Uterus (tissue), 3 donors: ENCODE measurements at regions not wholly inside any gene's neighbourhood (a gene's known extent, or its start where the extent isn't known, plus 50 kb on each side); places are given as distances from the start of the nearest gene placed in this dataset.

Experiments
- DNase-seq, 2 donors: peaks; one replicate each; pipeline ENCODE4 v3.0.0-alpha.2; 2019 to 2020
- H3K27ac ChIP-seq, 2 donors: fragments of 200-600 bp; sonication (generic); 1 replicate in 1 of 2; 2 replicates in 1 of 2; pipeline ENCODE4 v1.5.1; 2016 to 2018
- H3K27me3 ChIP-seq, 2 donors: fragments of 200-600 bp; sonication (generic); one replicate each; pipeline ENCODE4 v1.5.1; 2018 to 2019; ENCODE audit warnings: control low read depth in 1 of 2
- H3K36me3 ChIP-seq, 2 donors: fragments of 200-600 bp; sonication (generic); one replicate each; pipeline ENCODE4 v1.5.1; 2019; ENCODE audit warnings: control low read depth in 1 of 2
- H3K4me1 ChIP-seq, 2 donors: fragments of 200-600 bp; sonication (generic); one replicate each; pipeline ENCODE4 v1.5.1; 2018 to 2019; ENCODE audit warnings: control low read depth in 1 of 2
- H3K4me3 ChIP-seq, 2 donors: fragments of 200-600 bp; sonication (generic); 1 replicate in 1 of 2; 2 replicates in 1 of 2; pipeline ENCODE4 v1.5.1; 2018 to 2019; ENCODE audit warnings: mild to moderate bottlenecking in 1 of 2
- H3K9me3 ChIP-seq, 2 donors: fragments of 200-600 bp; sonication (generic); one replicate each; pipeline ENCODE4 v1.5.1; 2019; ENCODE audit warnings: control low read depth in 1 of 2
- POLR2A ChIP-seq, 2 donors: fragments of 450-650 bp; IDR thresholded peaks; one replicate each; pipeline ENCODE4 v1.6.1; 2016; ENCODE audit warnings: antibody characterized with exemption in 2 of 2, mild to moderate bottlenecking in 1 of 2, moderate library complexity in 1 of 2
- intact Hi-C: fragments of 100-400 bp; cut with DNase I; formaldehyde crosslinking; loops from one replicate; pipeline ENCODE4 v1.15.1; 2023; ENCODE audit warnings: low total_unique reads
- TF ChIP-seq, protein P1 (sequence below), 4 experiments: fragments of 200-600 bp in 2 of 4; fragments of 450-650 bp in 2 of 4; sonication (generic) in 2 of 4; IDR thresholded peaks; one replicate each; pipeline ENCODE4 v1.5.1; 2016 to 2019; ENCODE audit warnings: antibody characterized with exemption in 4 of 4, mild to moderate bottlenecking in 2 of 4, moderate library complexity in 1 of 4
- donor health status: DM: yes; HTN: yes; CAD: no.

GRCh38 chr4:175271010-175271630 is 353.0 kb downstream of the ADAM29 start:
- intact Hi-C loops: no loop called here
- Histone ChIP-seq H3K27me3 (no peaks in the 10 kb centered on the region), H3K4me1 (no peaks in the 10 kb centered on the region), H3K9me3 (no peaks in the 10 kb centered on the region), H3K27ac (no peak overlapping the region), H3K36me3 (no peaks in the 10 kb centered on the region), H3K4me3 (no peak overlapping the region)
- DNase-seq: no peak
- TF ChIP-seq, protein P1, sequence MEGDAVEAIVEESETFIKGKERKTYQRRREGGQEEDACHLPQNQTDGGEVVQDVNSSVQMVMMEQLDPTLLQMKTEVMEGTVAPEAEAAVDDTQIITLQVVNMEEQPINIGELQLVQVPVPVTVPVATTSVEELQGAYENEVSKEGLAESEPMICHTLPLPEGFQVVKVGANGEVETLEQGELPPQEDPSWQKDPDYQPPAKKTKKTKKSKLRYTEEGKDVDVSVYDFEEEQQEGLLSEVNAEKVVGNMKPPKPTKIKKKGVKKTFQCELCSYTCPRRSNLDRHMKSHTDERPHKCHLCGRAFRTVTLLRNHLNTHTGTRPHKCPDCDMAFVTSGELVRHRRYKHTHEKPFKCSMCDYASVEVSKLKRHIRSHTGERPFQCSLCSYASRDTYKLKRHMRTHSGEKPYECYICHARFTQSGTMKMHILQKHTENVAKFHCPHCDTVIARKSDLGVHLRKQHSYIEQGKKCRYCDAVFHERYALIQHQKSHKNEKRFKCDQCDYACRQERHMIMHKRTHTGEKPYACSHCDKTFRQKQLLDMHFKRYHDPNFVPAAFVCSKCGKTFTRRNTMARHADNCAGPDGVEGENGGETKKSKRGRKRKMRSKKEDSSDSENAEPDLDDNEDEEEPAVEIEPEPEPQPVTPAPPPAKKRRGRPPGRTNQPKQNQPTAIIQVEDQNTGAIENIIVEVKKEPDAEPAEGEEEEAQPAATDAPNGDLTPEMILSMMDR (IDR thresholded peaks at IDR 0.05): no peak
- no peak for TF ChIP-seq POLR2A (IDR thresholded peaks at IDR 0.05)

- TF ChIP-seq POLR2A (IDR thresholded peaks at IDR 0.05): no peak
- TF ChIP-seq, protein P1 (IDR thresholded peaks at IDR 0.05): no peak
- H3K27me3 ChIP-seq: no peaks in the 10 kb centered on the region
- no peak for DNase-seq
- H3K9me3 ChIP-seq: no peaks in the 10 kb centered on the region
- H3K36me3 ChIP-seq: no peaks in the 10 kb centered on the region
- H3K4me3 ChIP-seq: no peak overlapping the region
- no peak overlapping the region for H3K27ac ChIP-seq
- intact Hi-C loops: no loop called here
- H3K4me1 ChIP-seq: no peaks in the 10 kb centered on the region
These were observed 356.0 kb downstream of the ADAM29 start for GRCh38 chr4:175273995-175274753.

DNA sequence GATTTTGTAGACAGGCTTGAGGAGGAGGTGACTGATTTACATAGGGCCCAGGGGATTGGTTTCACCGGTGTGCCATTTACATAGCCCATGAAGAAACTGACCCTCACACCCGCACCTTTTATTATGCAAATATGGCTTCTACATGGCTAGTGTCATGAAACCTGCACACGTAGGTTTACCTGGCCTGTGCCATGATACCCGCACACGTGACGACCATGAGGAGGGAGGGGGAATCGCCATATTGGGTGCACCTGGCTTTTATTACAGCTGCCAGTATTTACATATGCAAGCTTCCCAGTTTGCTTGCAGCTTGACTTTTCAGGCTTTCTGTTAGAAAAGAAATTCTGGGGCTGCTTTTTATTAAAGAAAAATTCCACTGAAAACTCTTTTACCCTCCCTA is 359.7 kb downstream of the ADAM29 start:
- TF ChIP-seq, protein P1 (IDR thresholded peaks at IDR 0.05): no peak
- TF ChIP-seq POLR2A (IDR thresholded peaks at IDR 0.05): no peak
- Histone ChIP-seq H3K4me3 (no peak overlapping the region), H3K36me3 (no peaks in the 10 kb centered on the region), H3K27ac (no peak overlapping the region), H3K27me3 (no peaks in the 10 kb centered on the region), H3K4me1 (no peaks in the 10 kb centered on the region), H3K9me3 (no peaks in the 10 kb centered on the region)
- DNase-seq: no peak
- intact Hi-C loops: no loop called here

DNA sequence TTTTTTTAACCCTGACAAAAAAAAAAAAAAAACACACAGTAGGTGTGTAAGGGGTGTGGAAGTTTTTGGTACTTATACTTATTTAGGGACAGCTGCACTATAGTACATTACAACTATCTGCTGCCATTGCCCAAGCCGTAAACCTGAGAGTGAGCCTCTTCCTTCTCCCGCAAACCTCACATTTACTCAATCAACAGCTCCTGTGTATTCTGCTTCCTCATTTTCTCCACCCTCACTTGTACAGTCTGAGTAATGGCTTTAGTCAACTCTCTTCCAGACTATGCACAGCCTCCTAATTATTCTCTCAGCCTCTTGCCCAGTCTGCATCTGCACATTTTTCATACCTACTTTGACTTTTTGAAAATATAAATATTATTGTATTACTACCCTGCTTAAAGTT is 362.0 kb downstream of the ADAM29 start:
- Histone ChIP-seq H3K9me3 (no peaks in the 10 kb centered on the region), H3K4me3 (no peak overlapping the region), H3K36me3 (no peaks in the 10 kb centered on the region), H3K27ac (no peak overlapping the region), H3K4me1 (no peaks in the 10 kb centered on the region), H3K27me3 (no peaks in the 10 kb centered on the region)
- intact Hi-C loops: no loop called here
- no peak for TF ChIP-seq POLR2A (IDR thresholded peaks at IDR 0.05)
- TF ChIP-seq, protein P1 (IDR thresholded peaks at IDR 0.05): no peak
- no peak for DNase-seq

- H3K36me3 ChIP-seq: no peaks in the 10 kb centered on the region
- no peaks in the 10 kb centered on the region for H3K4me1 ChIP-seq
- H3K27me3 ChIP-seq: no peaks in the 10 kb centered on the region
- TF ChIP-seq, protein P1 (IDR thresholded peaks at IDR 0.05): no peak
- TF ChIP-seq POLR2A (IDR thresholded peaks at IDR 0.05): no peak
- no peak overlapping the region for H3K4me3 ChIP-seq
- H3K9me3 ChIP-seq: no peaks in the 10 kb centered on the region
- intact Hi-C loops: no loop called here
- DNase-seq: no peak
- no peak overlapping the region for H3K27ac ChIP-seq
These were observed 363.7 kb downstream of the ADAM29 start for GRCh38 chr4:175281894-175282293.
